Stimulated activated CD4-positive, alpha-beta T cell treated with anti-CD3 and anti-CD28 coated beads, Interleukin-15, amount 100 ng/mL, for 1 hour (primary cell): ENCODE measurements at regions not wholly inside any gene's neighbourhood (a gene's known extent, or its start where the extent isn't known, plus 50 kb on each side); places are given as distances from the start of the nearest gene placed in this dataset.

Experiments used
- DNase-seq, 2 donors: peaks; one replicate each; pipeline ENCODE4 v3.0.0-alpha.2; 2020; ENCODE audit warnings: low read depth in 1 of 2, low spot score in 1 of 2

GRCh38 chr21:27257226-27257625 is 290.3 kb upstream of the ADAMTS5 start:
- DNase-seq: no peak

GRCh38 chr21:27251752-27252151 is 284.9 kb upstream of the ADAMTS5 start:
- no peak for DNase-seq

- DNase-seq: no peak
Measured at GRCh38 chr21:27250366-27250765, 283.5 kb upstream of the ADAMTS5 start.

- no peak for DNase-seq
Measured at GRCh38 chr21:27248814-27249213, 281.9 kb upstream of the ADAMTS5 start.

GRCh38 chr21:27246741-27247140 is 279.9 kb upstream of the ADAMTS5 start:
- DNase-seq: no peak

GRCh38 chr21:27244776-27245175 is 277.9 kb upstream of the ADAMTS5 start:
- no peak for DNase-seq

GRCh38 chr21:27244352-27244751 is 277.5 kb upstream of the ADAMTS5 start:
- DNase-seq: no peak

GRCh38 chr21:27240839-27241238 is 274.0 kb upstream of the ADAMTS5 start:
- no peak for DNase-seq

GRCh38 chr21:27233514-27234115 is 266.7 kb upstream of the ADAMTS5 start:
- DNase-seq: no peak

- DNase-seq: no peak
Measured at GRCh38 chr21:27225940-27226339, 259.1 kb upstream of the ADAMTS5 start.

- no peak for DNase-seq
Measured at GRCh38 chr21:27225151-27225550, 258.3 kb upstream of the ADAMTS5 start.

GRCh38 chr21:27224169-27224568 is 257.3 kb upstream of the ADAMTS5 start:
- no peak for DNase-seq

- DNase-seq: no peak
Measured at GRCh38 chr21:27221077-27221476, 254.2 kb upstream of the ADAMTS5 start.

GRCh38 chr21:27220416-27220815 is 253.5 kb upstream of the ADAMTS5 start:
- no peak for DNase-seq

- DNase-seq: no peak
Measured at GRCh38 chr21:27219068-27219467, 252.2 kb upstream of the ADAMTS5 start.

GRCh38 chr21:27213303-27213702 is 246.4 kb upstream of the ADAMTS5 start:
- DNase-seq: no peak

GRCh38 chr21:27212441-27212840 is 245.6 kb upstream of the ADAMTS5 start:
- no peak for DNase-seq

- no peak for DNase-seq
Measured at GRCh38 chr21:27209546-27209945, 242.7 kb upstream of the ADAMTS5 start.

GRCh38 chr21:27206368-27206982 is 239.6 kb upstream of the ADAMTS5 start:
- no peak for DNase-seq

- no peak for DNase-seq
Measured at GRCh38 chr21:27202301-27202700, 235.4 kb upstream of the ADAMTS5 start.

GRCh38 chr21:27201197-27201596 is 234.3 kb upstream of the ADAMTS5 start:
- no peak for DNase-seq

GRCh38 chr21:27196651-27197050 is 229.8 kb upstream of the ADAMTS5 start:
- DNase-seq: no peak

- DNase-seq: no peak
Measured at GRCh38 chr21:27192281-27192949, 225.5 kb upstream of the ADAMTS5 start.
